GM13976 (cell line): ENCODE measurements at regions not wholly inside any gene's neighbourhood (a gene's known extent, or its start where the extent isn't known, plus 50 kb on each side); places are given as distances from the start of the nearest gene placed in this dataset.

ENCODE experiments used
- DNase-seq: peaks from one replicate; pipeline ENCODE4 v3.0.0; 2012; ENCODE audit warnings: low spot score
- CTCF ChIP-seq: IDR thresholded peaks from 2 replicates; pipeline ENCODE4 v1.5.1; 2012; ENCODE audit warnings: borderline replicate concordance, mild to moderate bottlenecking; ENCODE audit not compliant: insufficient read depth; ENCODE audit errors: extremely low read depth, missing control alignments, control extremely low read depth
- in situ Hi-C: fragments of 300-500 bp; cut with MboI; formaldehyde crosslinking; loops from one replicate; pipeline ENCODE4 v1.12.0; 2022; ENCODE audit warnings: low sequenced_read_pairs, mixed read lengths, inconsistent platforms; ENCODE audit not compliant: unreplicated experiment

- DNase-seq, result no peak
- no peak for TF ChIP-seq CTCF
- in situ Hi-C loops, result no loop called here
These were observed 465.1 kb downstream of the SLITRK5 start for GRCh38 chr13:88136098-88136790.

GRCh38 chr13:88142653-88143052 is 471.5 kb downstream of the SLITRK5 start:
- in situ Hi-C loops, result no loop called here
- DNase-seq, result no peak
- no peak for TF ChIP-seq CTCF

DNA sequence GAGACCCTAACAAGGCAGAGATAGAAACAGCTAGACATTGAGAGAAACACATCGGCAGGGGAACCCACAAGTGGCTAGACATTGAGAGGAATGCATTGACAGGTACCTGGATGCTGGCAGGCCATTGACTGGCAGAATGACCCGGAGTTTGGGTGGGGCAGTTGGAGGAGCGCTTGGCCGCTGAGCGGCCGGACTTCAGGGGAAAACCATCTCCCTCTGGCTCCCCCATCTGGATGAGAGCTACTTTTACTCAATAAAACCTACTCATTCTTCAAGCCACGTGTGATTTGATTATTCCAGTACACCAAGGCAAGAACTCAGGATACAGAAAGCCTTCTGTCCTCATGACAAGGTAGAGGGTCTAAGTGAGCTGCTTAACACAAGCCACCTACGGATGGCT is 473.4 kb downstream of the SLITRK5 start:
- DNase-seq, result no peak
- no peak for TF ChIP-seq CTCF
- in situ Hi-C loops, result no loop called here

DNA sequence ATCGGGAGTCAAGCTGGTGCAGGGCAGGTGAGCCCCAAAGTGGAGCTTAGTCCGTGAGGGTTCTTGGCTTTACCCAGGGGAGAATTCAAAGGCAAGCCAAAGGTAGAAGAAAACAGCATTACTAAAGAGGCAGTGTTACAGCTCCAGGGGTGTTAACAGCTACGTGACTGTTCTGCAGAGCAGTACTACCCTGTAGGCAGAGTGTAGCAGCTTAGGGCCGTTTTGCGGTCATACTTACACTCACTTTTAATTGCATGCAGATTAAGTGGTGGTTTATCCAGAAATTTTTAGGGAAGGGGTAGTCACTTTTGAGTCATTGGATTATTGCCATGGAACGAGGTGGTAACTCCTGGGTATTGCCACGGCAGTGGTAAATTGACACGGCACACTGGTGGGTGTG is 482.2 kb downstream of the SLITRK5 start:
- in situ Hi-C loops, result no loop called here
- no peak for DNase-seq
- TF ChIP-seq CTCF, result no peak

- DNase-seq, result no peak
- in situ Hi-C loops, result no loop called here
- TF ChIP-seq CTCF, result no peak
These were observed 482.8 kb downstream of the SLITRK5 start for GRCh38 chr13:88154001-88154400.

GRCh38 chr13:88162076-88162702 is 491.0 kb downstream of the SLITRK5 start:
- in situ Hi-C loops, result no loop called here
- DNase-seq, result no peak
- no peak for TF ChIP-seq CTCF
